ENCODE measurements at regions not wholly inside any gene's neighbourhood (a gene's known extent, or its start where the extent isn't known, plus 50 kb on each side); places are given as distances from the start of the nearest gene placed in this dataset.
A peak's percentile ranks its signal among the peaks of the same experiment; 100 is the strongest.

- DNase-seq (ENCODE audit: low spot score) (peak; percentile 21), FAIRE-seq (no peak), ATAC-seq (no peak)
- no peaks in the 10 kb centered on the region for H3K36me3 ChIP-seq (replicated peaks in 1 of 2; ENCODE audit: control insufficient read depth in 1 of 2, insufficient read depth in 2 of 2, low read length in 2 of 2)
- in situ Hi-C loops (cut with HindIII; ENCODE audit: extremely low pct_ligation_motif_present, low pct_unique_long_range_greater_than_20kb), result no loop called here
- WGBS (ENCODE audit: low lambda C conversion rate), result 17% methylated on average over 2 of the region's 2 CpGs
- no peaks in the 10 kb centered on the region; a peak in 1 of 5 replicates for H3K27me3 ChIP-seq (ENCODE audit: control insufficient read depth in 1 of 2, insufficient read depth in 2 of 2, low read length in 2 of 2)
- H3K9ac ChIP-seq (ENCODE audit: insufficient read depth, low read depth, low read length), result no peak overlapping the region
- no peaks in the 10 kb centered on the region for H3K79me2 ChIP-seq (ENCODE audit: insufficient read depth, low read length)
- CTCF ChIA-PET (ENCODE audit: low intra/inter-chr PET ratio, low total read pairs), result no interaction called here
- POLR2A ChIA-PET, result no interaction called here
- H4K20me1 ChIP-seq (ENCODE audit: insufficient read depth, low read length), result no peaks in the 10 kb centered on the region
- peaks cover 65% of the 10 kb centered on the region for H3K4me1 ChIP-seq (ENCODE audit: insufficient read depth, low read length)
- H2AFZ ChIP-seq (ENCODE audit: low read length), result no peak overlapping the region
- H3K4me2 ChIP-seq (ENCODE audit: low read depth, low read length), result no peak overlapping the region
- intact Hi-C loops (cut with micrococcal nuclease; ENCODE audit: unreplicated experiment), result no loop called here
- no peak overlapping the region for H3K4me3 ChIP-seq (replicated peaks in 1 of 3; ENCODE audit: insufficient read depth in 1 of 3, low read depth in 2 of 3, low read length in 3 of 3)
- BruUV-seq (replicated peaks), result no TSS peak
- no peak overlapping the region for H3K27ac ChIP-seq (ENCODE audit: extremely low read length, insufficient read depth, low read length)
- no peaks in the 10 kb centered on the region for H3K9me3 ChIP-seq (ENCODE audit: low read length)
- TF ChIP-seq ATF4 (CRISPR knock-in tag; IDR thresholded peaks at IDR 0.05), result peak in 1 of 2 experiments; percentile 16; a peak in 1 of 4 replicates
- no peak for TF ChIP-seq ZNF720 (CRISPR knock-in tag; IDR thresholded peaks at IDR 0.05)
- no peak for TF ChIP-seq ZBTB42 (CRISPR knock-in tag; IDR thresholded peaks at IDR 0.05)
- TF ChIP-seq HIC2 (CRISPR knock-in tag; IDR thresholded peaks at IDR 0.05; ENCODE audit: low read depth), result no peak
- peak; percentile 87 for TF ChIP-seq CREB1 (IDR thresholded peaks at IDR 0.05)
- peak; percentile 61 for TF ChIP-seq CREB1 (CRISPR knock-in tag; IDR thresholded peaks at IDR 0.05)
- TF ChIP-seq ARNT (IDR thresholded peaks at IDR 0.05), result no peak
- no peak for TF ChIP-seq ZMYM2 (CRISPR knock-in tag; IDR thresholded peaks at IDR 0.05)
- TF ChIP-seq ZNF432 (CRISPR knock-in tag; IDR thresholded peaks at IDR 0.05; ENCODE audit: borderline replicate concordance), result no peak
- no peak for TF ChIP-seq SRF (IDR thresholded peaks at IDR 0.05; ENCODE audit: low read depth, low read length)
- TF ChIP-seq SP2 (CRISPR knock-in tag; IDR thresholded peaks at IDR 0.05), result no peak
- no peak for TF ChIP-seq HNRNPUL1 (IDR thresholded peaks at IDR 0.05; ENCODE audit: low read depth, low read length)
- peak; percentile 40 for TF ChIP-seq ARID5B (CRISPR knock-in tag; IDR thresholded peaks at IDR 0.05)
- TF ChIP-seq DRAP1 (CRISPR knock-in tag; IDR thresholded peaks at IDR 0.05), result peak; percentile 33; the same call in 1 of the 2 replicates
- no peak for TF ChIP-seq PREB (CRISPR knock-in tag; IDR thresholded peaks at IDR 0.05)
- TF ChIP-seq ZFP36L1 (CRISPR knock-in tag; IDR thresholded peaks at IDR 0.05), result no peak
- peak; percentile 34 for TF ChIP-seq GATAD2A (CRISPR knock-in tag; IDR thresholded peaks at IDR 0.05)
- peak; percentile 33; the same call in 1 of the 2 replicates for TF ChIP-seq CREM (IDR thresholded peaks at IDR 0.05)
- no peak for TF ChIP-seq CREM (CRISPR knock-in tag; IDR thresholded peaks at IDR 0.05)
Observed at GRCh38 chr2:48114256-48114655, 200.2 kb upstream of the FOXN2 start.
